Hepatocyte (in vitro differentiated cells): ENCODE measurements at regions not wholly inside any gene's neighbourhood (a gene's known extent, or its start where the extent isn't known, plus 50 kb on each side); places are given as distances from the start of the nearest gene placed in this dataset.

Experiments
- DNase-seq: peaks from one replicate; pipeline ENCODE4 v3.0.0-alpha.2; 2016; ENCODE audit warnings: low spot score
- H2AFZ ChIP-seq: fragments of 200-600 bp; sonication (generic); 2 replicates; pipeline ENCODE4 v1.6.0; 2016; ENCODE audit warnings: antibody characterized with exemption, mild to moderate bottlenecking
- H3K27ac ChIP-seq: fragments of 200-600 bp; sonication (generic); 2 replicates; pipeline ENCODE4 v1.5.1; 2016; ENCODE audit warnings: mild to moderate bottlenecking
- H3K27me3 ChIP-seq: fragments of 200-600 bp; sonication (generic); 2 replicates; pipeline ENCODE4 v1.6.1; 2016
- H3K36me3 ChIP-seq: fragments of 200-600 bp; sonication (generic); replicated peaks from 2 replicates; pipeline ENCODE4 v1.5.1; 2016; ENCODE audit warnings: low read depth; ENCODE audit not compliant: insufficient read depth
- H3K4me1 ChIP-seq: fragments of 200-600 bp; sonication (generic); 2 replicates; pipeline ENCODE4 v1.5.1; 2016; ENCODE audit warnings: mild to moderate bottlenecking, moderate library complexity; ENCODE audit not compliant: insufficient read depth
- H3K4me2 ChIP-seq: fragments of 200-600 bp; sonication (generic); 2 replicates; pipeline ENCODE4 v1.6.0; 2016
- H3K4me3 ChIP-seq: fragments of 200-600 bp; sonication (generic); 2 replicates; pipeline ENCODE4 v1.5.1; 2016; ENCODE audit warnings: mild to moderate bottlenecking
- H3K79me2 ChIP-seq: fragments of 200-600 bp; sonication (generic); 2 replicates; pipeline ENCODE4 v1.6.0; 2017; ENCODE audit warnings: mild to moderate bottlenecking
- H3K9me2 ChIP-seq: fragments of 200-600 bp; sonication (generic); replicated peaks from 2 replicates; pipeline ENCODE4 v1.6.0; 2017; ENCODE audit warnings: mild to moderate bottlenecking; ENCODE audit not compliant: insufficient read depth
- H3K9me3 ChIP-seq: fragments of 200-600 bp; sonication (generic); 2 replicates; pipeline ENCODE4 v1.5.1; 2016; ENCODE audit warnings: low read depth, mild to moderate bottlenecking
- H4K20me1 ChIP-seq: fragments of 200-600 bp; sonication (generic); 2 replicates; pipeline ENCODE4 v1.6.0; 2016; ENCODE audit warnings: mild to moderate bottlenecking; ENCODE audit not compliant: insufficient read depth, poor library complexity, severe bottlenecking
- EZH2 ChIP-seq: fragments of 200-600 bp; sonication (generic); IDR thresholded peaks from 2 replicates; pipeline ENCODE4 v1.6.1; 2016; ENCODE audit warnings: antibody characterized with exemption, mild to moderate bottlenecking, borderline replicate concordance
- EZH2phosphoT487 ChIP-seq: fragments of 200-600 bp; sonication (generic); IDR thresholded peaks from one replicate; pipeline ENCODE4 v1.6.1; 2018; ENCODE audit warnings: antibody characterized with exemption, mild to moderate bottlenecking, low read depth, moderate library complexity; ENCODE audit not compliant: unreplicated experiment, severe bottlenecking
- WGBS: methylation state at CpG from one replicate; pipeline ENCODE4 v1.1.6; 2016; ENCODE audit warnings: low lambda C conversion rate; ENCODE audit errors: missing lambda C conversion rate; 5-methylcytosine and 5-hydroxymethylcytosine counted together
- TF ChIP-seq, protein P1 (sequence below): fragments of 200-600 bp; sonication (generic); IDR thresholded peaks from 2 replicates; pipeline ENCODE4 v1.5.1; 2016; ENCODE audit warnings: antibody characterized with exemption, mild to moderate bottlenecking; ENCODE audit not compliant: poor library complexity

DNA sequence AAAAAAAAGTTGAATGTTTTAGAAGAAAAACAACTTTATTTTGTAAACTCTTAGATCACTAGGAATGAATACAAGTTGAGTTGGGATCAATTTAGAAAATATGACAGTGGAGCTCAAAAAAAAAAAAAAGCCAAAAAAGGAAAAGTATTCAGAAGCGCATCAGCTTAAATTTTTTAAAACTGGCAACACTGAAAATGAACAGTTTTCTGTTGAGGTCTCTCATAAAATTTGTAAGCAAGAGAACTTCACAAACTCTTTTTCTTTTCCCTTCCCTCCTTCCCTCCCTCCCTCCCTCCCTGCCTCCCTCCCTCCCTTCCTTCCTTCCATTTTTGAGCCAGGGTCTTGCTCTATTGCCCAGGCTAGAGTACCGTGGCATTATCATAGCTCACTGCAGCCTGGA is 143.9 kb downstream of the B3GNT2 start:
- H3K27me3 ChIP-seq: no peaks in the 10 kb centered on the region
- H2AFZ ChIP-seq: no peak overlapping the region
- no peak overlapping the region for H3K4me2 ChIP-seq
- H3K79me2 ChIP-seq: no peaks in the 10 kb centered on the region
- H3K36me3 ChIP-seq: no peaks in the 10 kb centered on the region
- 98% methylated on average over 2 of the region's 2 CpGs for WGBS
- TF ChIP-seq EZH2phosphoT487 (no peak), EZH2 (no peak)
- TF ChIP-seq, protein P1, sequence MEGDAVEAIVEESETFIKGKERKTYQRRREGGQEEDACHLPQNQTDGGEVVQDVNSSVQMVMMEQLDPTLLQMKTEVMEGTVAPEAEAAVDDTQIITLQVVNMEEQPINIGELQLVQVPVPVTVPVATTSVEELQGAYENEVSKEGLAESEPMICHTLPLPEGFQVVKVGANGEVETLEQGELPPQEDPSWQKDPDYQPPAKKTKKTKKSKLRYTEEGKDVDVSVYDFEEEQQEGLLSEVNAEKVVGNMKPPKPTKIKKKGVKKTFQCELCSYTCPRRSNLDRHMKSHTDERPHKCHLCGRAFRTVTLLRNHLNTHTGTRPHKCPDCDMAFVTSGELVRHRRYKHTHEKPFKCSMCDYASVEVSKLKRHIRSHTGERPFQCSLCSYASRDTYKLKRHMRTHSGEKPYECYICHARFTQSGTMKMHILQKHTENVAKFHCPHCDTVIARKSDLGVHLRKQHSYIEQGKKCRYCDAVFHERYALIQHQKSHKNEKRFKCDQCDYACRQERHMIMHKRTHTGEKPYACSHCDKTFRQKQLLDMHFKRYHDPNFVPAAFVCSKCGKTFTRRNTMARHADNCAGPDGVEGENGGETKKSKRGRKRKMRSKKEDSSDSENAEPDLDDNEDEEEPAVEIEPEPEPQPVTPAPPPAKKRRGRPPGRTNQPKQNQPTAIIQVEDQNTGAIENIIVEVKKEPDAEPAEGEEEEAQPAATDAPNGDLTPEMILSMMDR: no peak
- no peaks in the 10 kb centered on the region for H3K9me2 ChIP-seq
- no peak for DNase-seq
- no peaks in the 10 kb centered on the region for H3K9me3 ChIP-seq
- no peak overlapping the region for H3K4me3 ChIP-seq
- no peak overlapping the region for H3K27ac ChIP-seq
- H3K4me1 ChIP-seq: peaks cover 16% of the 10 kb centered on the region
- no peaks in the 10 kb centered on the region for H4K20me1 ChIP-seq

DNA sequence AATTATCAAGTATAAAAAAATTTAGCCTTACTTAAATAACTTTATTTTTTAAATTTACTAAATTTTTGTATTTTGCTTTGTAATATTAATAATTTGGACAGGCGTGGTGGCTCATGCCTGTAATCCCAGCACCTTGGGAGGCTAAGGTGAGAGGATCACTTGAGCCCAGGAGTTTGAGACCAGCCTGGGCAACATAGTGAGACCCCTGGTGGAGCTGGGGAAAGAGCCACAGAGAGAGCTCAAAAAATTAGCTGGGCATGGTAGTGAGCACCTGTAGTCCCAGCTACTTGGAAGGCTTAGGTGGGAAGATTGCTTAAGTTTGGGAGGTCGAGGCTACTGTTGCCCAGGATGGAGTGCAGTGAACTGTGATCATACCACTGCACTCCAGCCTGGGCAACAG is 143.5 kb downstream of the B3GNT2 start:
- Histone ChIP-seq H4K20me1 (no peaks in the 10 kb centered on the region), H3K4me3 (no peak overlapping the region), H3K27ac (no peak overlapping the region), H3K4me1 (peaks cover 16% of the 10 kb centered on the region), H3K9me3 (no peaks in the 10 kb centered on the region), H3K9me2 (no peaks in the 10 kb centered on the region), H3K36me3 (no peaks in the 10 kb centered on the region), H3K4me2 (no peak overlapping the region), H3K79me2 (no peaks in the 10 kb centered on the region), H3K27me3 (no peaks in the 10 kb centered on the region), H2AFZ (no peak overlapping the region)
- TF ChIP-seq EZH2 (no peak), EZH2phosphoT487 (no peak)
- TF ChIP-seq, protein P1: no peak
- no peak for DNase-seq
- WGBS: 97% methylated on average over 2 of the region's 2 CpGs

DNA sequence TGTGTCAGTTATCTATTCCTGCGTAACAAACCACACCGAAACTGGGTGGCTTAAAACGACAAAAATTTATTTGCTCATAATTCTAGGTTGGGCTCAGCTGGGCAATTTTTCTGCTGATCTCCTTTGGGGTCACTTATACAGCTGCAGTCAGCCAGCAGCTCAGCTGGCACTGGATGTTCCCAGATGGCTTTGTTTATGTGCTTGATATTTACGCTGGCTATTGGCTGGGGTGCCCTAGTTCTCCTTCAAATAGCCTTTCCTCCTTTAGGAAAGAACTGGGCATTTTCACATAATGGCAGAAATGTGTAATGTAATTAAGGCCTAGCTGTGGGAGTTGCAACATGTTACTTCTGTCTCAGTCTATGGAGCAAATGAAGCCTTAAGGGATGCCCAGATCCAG is 142.2 kb downstream of the B3GNT2 start:
- no peak for DNase-seq
- 81% methylated on average over 4 of the region's 4 CpGs for WGBS
- Histone ChIP-seq H4K20me1 (no peaks in the 10 kb centered on the region), H3K9me3 (no peaks in the 10 kb centered on the region), H3K4me2 (no peak overlapping the region), H3K4me1 (peaks cover 21% of the 10 kb centered on the region), H3K9me2 (no peaks in the 10 kb centered on the region), H3K36me3 (no peaks in the 10 kb centered on the region), H3K4me3 (no peak overlapping the region), H3K27me3 (no peaks in the 10 kb centered on the region), H2AFZ (no peak overlapping the region), H3K27ac (no peak overlapping the region), H3K79me2 (no peaks in the 10 kb centered on the region)
- no peak for TF ChIP-seq EZH2phosphoT487
- TF ChIP-seq, protein P1: no peak
- no peak for TF ChIP-seq EZH2

DNA sequence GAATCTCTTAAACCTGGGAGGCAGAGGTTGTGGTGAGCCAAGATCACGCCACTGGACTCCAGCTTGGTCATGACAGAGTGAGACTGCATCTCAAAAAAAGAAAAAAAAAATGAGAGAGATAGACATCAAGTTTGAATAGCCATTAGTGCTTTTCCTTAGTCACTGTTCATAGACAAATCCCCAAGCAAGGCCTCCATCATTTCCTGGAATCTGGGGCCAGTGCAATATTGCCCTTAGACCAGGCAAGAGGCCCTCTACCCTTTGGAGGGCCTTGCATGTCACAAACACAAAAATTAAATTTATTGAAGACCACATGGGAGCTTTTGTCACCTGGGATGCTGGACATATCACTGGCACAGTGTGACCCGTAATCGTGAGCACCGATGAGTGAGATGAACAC is 141.5 kb downstream of the B3GNT2 start:
- Histone ChIP-seq H3K36me3 (no peaks in the 10 kb centered on the region), H3K4me2 (no peak overlapping the region), H3K9me3 (no peaks in the 10 kb centered on the region), H3K27ac (no peak overlapping the region), H3K79me2 (no peaks in the 10 kb centered on the region), H4K20me1 (no peaks in the 10 kb centered on the region), H3K4me1 (peaks cover 21% of the 10 kb centered on the region), H3K4me3 (no peak overlapping the region), H2AFZ (no peak overlapping the region), H3K9me2 (no peaks in the 10 kb centered on the region), H3K27me3 (no peaks in the 10 kb centered on the region)
- TF ChIP-seq, protein P1: no peak
- TF ChIP-seq EZH2phosphoT487 (no peak), EZH2 (no peak)
- WGBS: 95% methylated on average over 4 of the region's 4 CpGs
- no peak for DNase-seq
